Activated CD4-positive, CD25-positive, alpha-beta regulatory T cell treated with anti-CD3 and anti-CD28 coated beads, Interleukin-2, amount 50 U/mL, for 24 hours (primary cell): ENCODE measurements at regions not wholly inside any gene's neighbourhood (a gene's known extent, or its start where the extent isn't known, plus 50 kb on each side); places are given as distances from the start of the nearest gene placed in this dataset.
A peak's percentile ranks its signal among the peaks of the same experiment; 100 is the strongest.
"Not testable (repeated sequence)": the region's sequence is repeated elsewhere in the genome, so short reads cannot be mapped to it uniquely, and the experiment has no call there.

Experiments
- ATAC-seq, 2 donors: fragments of 150-1000 bp; cut with Tn5 transposase; one replicate each; pipeline ENCODE4 v1.10.0; 2021; ENCODE audit warnings: mild to moderate bottlenecking in 1 of 2, moderate library complexity in 1 of 2

- ATAC-seq = peak in 1 of 2 donors; percentile 24
Observed at GRCh38 chr1:234916840-234917239, 211.8 kb downstream of the TOMM20 start.

- no peak for ATAC-seq
Observed at GRCh38 chr1:234915924-234916675, 212.5 kb downstream of the TOMM20 start.

- no peak for ATAC-seq
Observed at GRCh38 chr1:234914606-234915290, 213.9 kb downstream of the TOMM20 start.

DNA sequence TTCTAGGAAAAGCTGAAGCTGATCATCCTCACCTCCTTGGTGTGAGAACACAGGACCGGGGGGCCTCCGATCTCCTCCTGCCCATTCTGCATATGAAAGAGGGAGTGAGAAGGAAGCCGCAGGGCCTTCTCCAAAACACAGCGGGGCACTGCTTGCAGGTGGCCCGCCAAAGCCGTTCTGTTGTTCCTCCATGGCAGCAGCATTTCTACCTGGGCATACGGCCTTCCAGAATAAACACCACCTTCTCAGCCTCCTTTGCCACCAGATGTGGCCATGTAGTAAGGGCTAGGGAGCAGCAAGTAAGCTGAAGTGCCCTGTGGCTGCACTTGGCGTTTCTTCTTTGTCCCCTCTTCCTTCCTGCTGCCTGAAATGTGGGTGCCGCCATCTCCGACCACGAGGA is 214.9 kb downstream of the TOMM20 start:
- ATAC-seq = no peak

DNA sequence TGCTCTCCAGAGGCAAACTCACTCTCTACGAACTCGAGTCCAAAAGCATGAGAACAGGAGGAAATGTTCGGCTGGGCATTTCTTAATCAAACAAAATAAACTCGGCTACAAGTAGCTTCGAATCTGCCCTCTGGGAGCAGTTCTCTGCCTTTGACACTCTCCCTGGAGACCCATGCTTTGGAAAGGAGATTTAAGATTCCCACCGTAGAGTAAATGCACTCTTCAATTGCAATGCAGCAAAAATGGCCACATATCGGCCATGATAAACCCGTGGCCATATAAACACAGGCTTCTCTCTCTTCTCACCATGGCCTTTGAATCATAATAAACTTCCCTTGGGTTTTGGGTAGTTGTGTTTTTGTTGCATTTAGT is 215.4 kb downstream of the TOMM20 start:
- ATAC-seq = no peak

DNA sequence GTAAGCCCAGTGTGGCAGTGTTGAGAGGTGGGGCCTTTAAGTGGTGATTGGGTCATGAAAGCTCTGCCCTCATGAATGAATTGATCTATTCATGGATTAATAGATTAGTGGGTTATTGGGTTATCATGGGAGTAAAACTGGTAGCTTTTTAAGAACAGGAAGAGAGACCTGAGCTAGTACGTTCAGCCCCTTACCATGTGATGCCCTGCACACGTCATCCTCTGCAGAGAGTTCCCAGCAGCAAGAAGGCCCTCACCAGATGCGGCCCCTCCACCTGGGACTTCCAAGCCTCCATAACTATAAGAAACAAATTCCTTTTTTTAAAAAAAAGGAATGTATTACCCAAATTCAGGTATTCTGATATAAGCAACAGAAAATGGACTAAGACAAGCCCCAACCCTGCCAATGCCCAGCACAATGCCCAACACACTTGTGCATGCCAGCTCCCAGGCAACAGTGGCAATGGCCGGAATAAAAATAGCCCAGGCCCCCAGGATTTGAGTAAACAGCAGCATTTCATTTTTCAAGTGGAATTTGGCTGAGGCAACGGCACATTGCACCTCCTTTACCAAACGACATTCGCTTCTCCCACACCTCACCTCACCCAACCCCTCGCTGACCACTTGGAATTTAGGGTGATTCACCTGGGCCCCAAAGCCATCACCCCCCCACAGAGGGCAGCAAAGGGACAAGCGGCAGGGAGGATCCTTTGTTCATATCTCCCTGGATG is 215.9 kb downstream of the TOMM20 start:
- ATAC-seq = no peak

DNA sequence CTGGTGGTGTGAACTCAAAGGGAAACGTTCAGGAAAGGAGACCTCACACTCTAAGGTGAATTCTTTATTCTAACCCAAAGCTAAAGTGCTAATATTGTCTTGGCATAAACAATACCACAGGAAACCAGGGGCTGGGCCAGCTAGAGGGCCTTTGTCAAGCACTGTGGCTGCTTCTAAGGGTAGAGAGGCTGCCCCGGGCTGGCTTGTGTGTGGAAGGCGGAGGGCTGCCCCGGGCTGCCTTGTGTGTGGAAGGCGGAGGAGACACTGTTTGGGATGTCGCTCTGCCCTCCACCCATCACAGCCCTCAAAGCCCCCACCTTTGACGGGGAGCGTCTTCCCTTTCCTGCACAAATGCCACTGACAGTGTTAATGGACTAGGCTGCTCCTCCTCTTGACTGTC is 216.8 kb downstream of the TOMM20 start:
- ATAC-seq = peak; percentile 30 to 41

- ATAC-seq = not testable (repeated sequence)
Observed at GRCh38 chr1:234911136-234911535, 217.5 kb downstream of the TOMM20 start.

- no peak for ATAC-seq
Observed at GRCh38 chr1:234909851-234910250, 218.8 kb downstream of the TOMM20 start.

DNA sequence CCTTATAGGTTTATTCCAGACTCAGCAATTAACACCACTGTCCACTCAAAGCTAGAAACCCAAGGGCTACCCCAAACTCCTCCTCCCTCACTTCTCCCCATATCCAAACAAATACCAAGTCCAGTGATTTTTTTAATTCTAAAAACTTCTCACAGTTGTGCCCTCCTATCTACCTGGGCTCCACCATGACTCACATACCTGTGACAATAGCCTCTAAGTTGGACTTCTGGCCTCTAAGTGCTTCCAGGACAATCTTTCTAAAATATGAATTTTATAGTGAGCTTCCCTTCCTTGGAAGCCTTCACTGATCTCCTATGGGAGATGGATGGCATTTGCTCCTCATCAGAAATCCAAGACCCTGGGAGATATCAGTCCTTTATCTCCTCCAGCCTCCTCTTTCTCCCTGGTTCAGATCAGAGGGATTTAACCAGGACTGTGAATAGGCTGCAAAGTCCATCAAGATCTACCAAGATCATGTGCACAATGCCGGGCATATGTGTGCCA is 219.3 kb downstream of the TOMM20 start:
- no peak for ATAC-seq

- ATAC-seq = no peak
Observed at GRCh38 chr1:234908571-234908970, 220.1 kb downstream of the TOMM20 start.

- ATAC-seq = no peak
Observed at GRCh38 chr1:234907940-234908405, 220.7 kb downstream of the TOMM20 start.

GRCh38 chr1:234907208-234907939 is 221.3 kb downstream of the TOMM20 start:
- ATAC-seq = no peak

DNA sequence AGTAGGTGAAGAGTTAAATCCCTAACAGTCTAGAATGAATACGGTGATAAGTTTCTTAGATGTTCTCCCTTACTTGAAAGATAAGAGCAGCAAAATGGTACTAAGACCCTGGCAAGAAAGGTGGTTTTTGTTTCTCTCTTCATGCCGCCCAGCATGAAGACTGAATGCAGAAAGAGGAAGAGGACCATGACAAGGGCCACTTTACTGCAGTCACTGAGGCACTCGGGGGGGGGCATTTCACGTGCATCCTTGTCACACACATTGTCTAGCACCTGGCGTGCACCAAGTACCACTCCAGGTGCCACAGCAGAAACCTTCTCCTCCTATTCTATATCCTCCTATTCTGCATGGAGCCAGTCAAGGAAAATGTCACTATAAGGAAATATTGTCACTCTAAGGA is 222.0 kb downstream of the TOMM20 start:
- ATAC-seq = no peak

DNA sequence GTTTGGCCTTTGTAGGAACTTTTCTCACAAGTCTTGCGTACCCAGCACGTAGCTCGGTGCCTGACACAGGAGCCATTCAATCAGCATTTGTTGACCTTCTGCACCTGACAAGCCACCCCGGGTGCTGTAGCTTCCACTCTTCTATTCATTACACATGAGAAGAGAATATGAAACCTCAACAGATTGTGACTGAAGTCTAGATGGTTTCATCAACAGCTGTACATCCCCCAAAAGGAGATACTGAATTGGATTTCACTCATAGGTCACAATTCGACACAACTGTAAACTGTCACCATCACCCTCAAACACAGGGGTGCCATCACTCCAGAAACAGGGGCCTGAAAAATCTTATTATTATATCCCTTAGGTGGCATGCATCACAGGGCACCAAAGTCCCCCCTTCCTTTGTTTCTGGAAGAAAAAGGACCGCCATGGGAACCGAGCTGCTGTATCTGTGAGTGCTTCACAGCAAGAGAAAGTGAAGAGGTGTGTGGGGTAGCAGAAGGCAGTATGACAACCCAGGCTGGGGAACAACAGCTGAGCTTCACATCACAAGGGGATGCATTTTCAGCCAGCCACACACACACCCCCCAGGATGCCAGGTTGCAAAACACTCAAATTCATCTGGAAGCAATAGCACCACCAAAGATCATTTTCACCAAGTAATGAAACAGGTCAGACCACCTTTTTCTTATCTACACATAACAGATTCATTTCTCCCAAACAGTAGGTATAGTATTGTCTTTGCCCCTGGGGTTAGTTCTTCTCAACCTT is 225.7 kb downstream of the TOMM20 start:
- ATAC-seq = no peak

GRCh38 chr1:234901491-234902049 is 227.1 kb downstream of the TOMM20 start:
- no peak for ATAC-seq

- ATAC-seq = no peak
Observed at GRCh38 chr1:234900595-234900994, 228.0 kb downstream of the TOMM20 start.

- ATAC-seq = no peak
Observed at GRCh38 chr1:234899730-234900072, 228.9 kb downstream of the TOMM20 start.

DNA sequence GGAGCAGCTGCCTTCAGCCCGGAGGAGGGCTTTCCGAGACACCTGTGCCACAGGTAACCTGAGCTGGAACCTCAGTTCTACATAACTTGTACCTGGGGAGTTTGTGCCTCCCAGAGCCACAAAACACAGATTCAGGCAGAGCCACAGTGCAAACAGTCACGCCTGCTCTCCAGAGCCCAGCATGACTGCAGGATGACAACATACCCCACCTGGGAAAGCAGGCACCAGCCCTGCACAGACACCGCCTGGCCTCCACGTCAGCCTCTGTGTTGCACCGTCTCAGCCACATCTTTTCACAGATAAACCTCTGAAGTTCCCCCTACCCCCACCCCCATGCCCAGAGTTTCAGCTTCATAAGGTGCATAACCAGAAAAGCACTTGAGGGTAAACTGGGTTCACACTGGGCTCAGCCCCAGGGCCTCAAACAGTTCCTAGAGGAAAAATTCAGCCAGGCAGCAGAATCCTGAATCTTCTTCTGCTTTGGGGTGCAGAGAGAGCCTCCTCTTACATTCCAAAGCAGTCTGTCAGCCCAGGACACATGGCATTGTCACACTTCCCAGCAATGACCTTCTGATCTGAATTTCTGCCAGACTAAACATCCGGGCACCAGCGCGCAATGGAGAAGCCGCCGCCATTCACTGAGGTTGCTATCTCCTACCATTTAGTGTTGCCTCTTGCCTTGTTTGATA is 229.5 kb downstream of the TOMM20 start:
- ATAC-seq = no peak

DNA sequence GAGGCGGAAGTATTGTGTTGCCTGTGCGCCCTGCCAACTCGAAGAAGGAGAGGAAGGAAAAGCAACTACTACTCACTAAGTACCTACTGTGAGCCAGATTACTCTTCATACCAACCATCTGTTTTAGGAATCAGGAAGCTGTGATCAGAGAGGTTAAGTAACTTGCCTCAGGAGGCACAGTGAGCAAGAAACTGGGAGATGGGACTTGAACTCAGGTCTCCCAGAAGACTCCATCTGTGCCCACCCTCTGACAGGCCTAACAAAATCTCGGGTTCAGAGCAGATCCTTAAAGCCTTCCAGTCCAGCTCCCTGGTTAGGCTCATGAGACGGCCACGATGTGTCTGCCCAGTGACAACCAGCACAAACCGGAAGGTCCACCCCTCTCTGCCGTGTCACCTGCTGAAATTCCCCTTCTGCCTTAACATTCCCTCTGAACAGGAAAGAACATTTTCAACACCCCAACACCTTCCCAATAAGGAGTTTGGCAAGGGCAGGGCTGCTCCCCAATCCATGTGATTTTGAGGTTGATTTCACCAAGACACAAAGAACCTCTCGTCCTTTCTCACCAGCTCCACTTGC is 230.1 kb downstream of the TOMM20 start:
- ATAC-seq = no peak
